Hematopoietic multipotent progenitor cell treated with erythropoietin and hydrocortisone succinate and interleukin-3 and kit ligand, for 8 days (in vitro differentiated cells): ENCODE measurements at regions not wholly inside any gene's neighbourhood (a gene's known extent, or its start where the extent isn't known, plus 50 kb on each side); places are given as distances from the start of the nearest gene placed in this dataset.
"Not testable (repeated sequence)": the region's sequence is repeated elsewhere in the genome, so short reads cannot be mapped to it uniquely, and the experiment has no call there.

Experiments
- DNase-seq: peaks from one replicate; pipeline ENCODE4 v3.0.0-alpha.2; 2015

GRCh38 chr1:198935306-198935921, 296.6 kb downstream of the PTPRC start:
- peak; percentile 92 for DNase-seq

- peak; percentile 49 for DNase-seq
These were observed 297.7 kb downstream of the PTPRC start for GRCh38 chr1:198936371-198937083.

GRCh38 chr1:198937231-198938031, 298.6 kb downstream of the PTPRC start:
- DNase-seq = peak; percentile 97

DNA sequence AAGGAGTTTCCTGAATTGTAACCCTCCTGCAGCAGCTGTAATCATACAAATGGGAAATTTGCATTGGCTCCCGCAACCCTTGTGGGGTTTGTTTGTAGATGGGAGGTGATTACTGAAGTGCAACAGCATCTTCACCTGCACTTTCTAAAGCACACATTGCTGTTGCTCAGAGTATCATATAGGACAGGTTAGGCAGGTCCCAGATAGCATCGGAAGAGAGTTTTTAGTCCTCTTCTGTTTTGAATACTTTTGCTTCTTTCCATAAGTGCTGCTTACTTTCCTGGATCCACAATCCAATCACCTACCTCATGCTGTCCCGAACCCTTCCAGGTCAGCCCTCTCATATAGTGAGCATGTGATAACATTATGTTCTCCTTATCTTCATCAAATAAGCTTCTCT, 300.4 kb downstream of the PTPRC start:
- no peak for DNase-seq

DNA sequence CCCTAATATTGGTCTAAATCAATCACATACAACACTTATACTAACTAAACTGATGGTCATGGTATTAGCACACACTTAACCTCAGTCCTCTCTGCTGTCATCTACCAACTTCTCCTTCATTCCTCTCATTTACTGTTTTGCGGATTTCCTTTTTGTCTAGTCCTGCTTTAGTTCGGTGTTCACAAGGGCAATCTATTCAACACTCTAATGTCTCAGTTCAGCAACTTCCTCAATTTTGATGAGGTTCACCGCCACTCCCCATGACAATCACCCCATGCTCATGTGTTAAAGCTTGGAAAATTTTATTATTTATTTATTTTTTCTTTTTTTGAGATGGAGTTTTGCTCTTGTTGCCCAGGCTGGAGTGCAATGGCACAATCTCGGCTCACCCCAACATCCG, 301.1 kb downstream of the PTPRC start:
- no peak for DNase-seq

DNA sequence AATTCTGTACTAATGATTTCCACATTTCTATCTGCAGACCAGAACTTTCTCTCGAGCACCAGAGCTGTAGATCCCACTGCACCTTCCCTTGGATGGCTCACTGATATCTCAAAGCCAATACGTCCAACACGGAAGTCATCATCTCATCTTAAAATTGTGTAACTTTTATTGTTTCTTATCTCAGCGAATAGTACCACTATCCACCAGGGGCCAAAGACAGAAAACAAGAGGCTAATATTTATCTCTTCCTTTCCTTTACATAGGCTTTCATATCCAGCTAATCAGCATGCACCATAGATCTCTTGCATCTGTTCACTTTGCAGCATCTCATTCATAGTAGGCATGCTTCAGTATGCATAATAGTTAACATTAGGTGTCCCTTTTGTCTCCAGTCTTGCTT, 303.6 kb downstream of the PTPRC start:
- DNase-seq = no peak

DNA sequence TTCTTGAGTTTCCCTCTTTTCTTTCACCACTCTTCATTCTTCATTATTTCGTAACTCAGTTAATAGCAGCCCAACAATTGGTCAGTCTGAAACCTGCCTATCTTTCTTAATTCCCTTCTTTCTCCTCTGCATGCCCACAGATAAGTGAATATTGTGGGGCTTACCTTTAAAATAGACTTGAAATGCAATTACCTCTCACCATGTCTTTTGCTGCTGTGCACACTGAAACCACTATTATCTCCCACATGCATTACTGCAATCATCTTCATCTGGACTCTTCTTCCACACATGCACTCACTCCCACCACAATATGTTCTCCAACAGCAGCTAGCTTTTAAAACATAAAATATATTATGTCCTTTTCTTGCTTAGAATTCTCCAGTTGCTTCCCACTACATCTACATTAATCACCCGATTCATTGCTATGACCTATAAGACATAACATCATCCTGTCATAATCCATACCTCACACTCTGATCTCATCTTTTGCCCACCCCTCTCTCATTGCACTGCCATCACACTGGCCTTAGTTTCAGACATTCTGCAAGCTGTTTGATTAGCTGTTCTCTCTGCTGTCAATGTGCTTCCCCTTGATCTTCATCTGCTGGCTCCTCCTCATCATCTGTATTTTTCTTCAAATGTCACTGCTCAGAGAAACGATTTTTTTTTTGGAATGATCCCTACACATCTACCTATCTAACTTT, 304.8 kb downstream of the PTPRC start:
- DNase-seq = no peak

GRCh38 chr1:198947456-198947855, 308.6 kb downstream of the PTPRC start:
- no peak for DNase-seq

- no peak for DNase-seq
These were observed 310.2 kb downstream of the PTPRC start for GRCh38 chr1:198948895-198949659.

DNA sequence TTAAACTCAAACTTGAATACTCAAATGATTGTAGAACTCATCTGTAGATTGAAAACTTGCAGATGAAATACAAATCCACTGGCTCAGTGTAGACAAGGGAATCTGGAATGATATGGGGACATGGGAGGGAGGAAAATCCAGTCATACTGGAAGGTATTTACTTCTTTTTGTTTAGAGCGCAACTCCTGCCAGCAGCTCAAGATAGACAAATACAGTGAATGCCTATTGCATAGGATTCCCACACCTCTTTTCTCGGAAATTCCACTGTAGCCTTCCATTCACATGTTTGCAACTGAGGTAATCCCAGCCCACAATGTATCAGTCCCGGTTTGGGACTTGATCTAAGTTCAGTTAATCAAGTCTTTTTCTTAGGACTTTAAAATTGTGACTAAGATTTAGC, 311.2 kb downstream of the PTPRC start:
- DNase-seq = no peak

DNA sequence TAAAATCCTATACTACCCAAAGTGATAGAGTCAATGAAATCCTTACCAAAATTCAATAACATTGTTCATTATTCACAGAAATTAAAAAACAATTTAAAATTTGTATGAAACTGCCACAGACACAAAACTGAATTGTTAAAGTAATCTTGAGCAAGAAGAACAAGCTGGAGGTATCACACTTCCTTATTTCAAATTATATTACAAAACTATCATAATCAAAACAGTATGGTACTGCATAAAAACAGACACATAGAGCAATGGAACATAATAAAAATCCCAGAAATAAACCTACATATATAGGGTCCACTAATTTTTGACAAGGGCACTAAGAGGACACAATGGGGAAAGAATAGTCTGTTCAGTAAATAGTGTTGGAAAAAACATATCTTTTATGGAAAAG, 316.2 kb downstream of the PTPRC start:
- no peak for DNase-seq

- DNase-seq = no peak
These were observed 318.2 kb downstream of the PTPRC start for GRCh38 chr1:198957044-198957443.

- DNase-seq = no peak
These were observed 320.2 kb downstream of the PTPRC start for GRCh38 chr1:198959032-198959431.

DNA sequence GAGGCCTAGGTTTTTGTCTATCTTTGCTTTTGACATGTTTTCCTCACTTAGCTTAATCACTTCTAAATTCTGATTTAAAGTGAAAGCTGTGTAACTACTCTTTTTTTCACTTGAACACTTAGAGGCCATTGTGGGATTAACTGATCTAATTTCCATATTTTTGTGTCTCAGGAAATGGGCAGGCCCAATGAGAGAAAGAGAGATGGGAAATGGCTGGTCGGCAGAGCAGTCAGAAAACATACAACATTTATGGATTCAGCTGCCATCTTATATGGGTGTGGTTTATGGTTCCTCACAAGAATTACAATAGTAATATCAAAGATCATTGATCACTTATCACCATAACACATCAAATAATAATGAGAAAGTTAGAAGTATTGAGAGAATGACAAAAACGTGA, 320.8 kb downstream of the PTPRC start:
- DNase-seq = no peak

- not testable (repeated sequence) for DNase-seq
These were observed 325.0 kb downstream of the PTPRC start for GRCh38 chr1:198963796-198964195.

GRCh38 chr1:198966519-198966918, 327.7 kb downstream of the PTPRC start:
- DNase-seq = no peak

- DNase-seq = no peak
These were observed 328.7 kb downstream of the PTPRC start for GRCh38 chr1:198967566-198967965.

- DNase-seq = no peak
These were observed 330.0 kb downstream of the PTPRC start for GRCh38 chr1:198968866-198969265.

DNA sequence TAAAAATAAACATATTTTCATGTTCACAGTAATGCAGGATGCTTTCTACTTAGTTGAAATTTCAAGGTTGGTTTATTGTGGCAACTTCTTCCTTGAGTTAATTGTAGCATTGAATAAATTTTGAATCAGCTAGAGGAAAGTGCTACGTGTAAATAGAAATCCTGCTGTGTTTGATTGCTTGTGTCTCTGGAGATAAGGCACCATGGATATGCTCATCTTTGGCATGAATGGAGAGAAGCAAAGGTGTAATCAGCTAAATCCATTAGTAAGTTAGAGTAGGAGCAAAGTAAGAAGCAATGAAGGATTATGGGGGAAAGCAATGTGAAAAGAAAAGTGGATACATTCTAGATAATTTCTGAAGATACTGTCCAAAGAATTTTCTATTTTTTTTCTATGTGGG, 331.1 kb downstream of the PTPRC start:
- DNase-seq = no peak

GRCh38 chr1:198970916-198971315, 332.1 kb downstream of the PTPRC start:
- no peak for DNase-seq

DNA sequence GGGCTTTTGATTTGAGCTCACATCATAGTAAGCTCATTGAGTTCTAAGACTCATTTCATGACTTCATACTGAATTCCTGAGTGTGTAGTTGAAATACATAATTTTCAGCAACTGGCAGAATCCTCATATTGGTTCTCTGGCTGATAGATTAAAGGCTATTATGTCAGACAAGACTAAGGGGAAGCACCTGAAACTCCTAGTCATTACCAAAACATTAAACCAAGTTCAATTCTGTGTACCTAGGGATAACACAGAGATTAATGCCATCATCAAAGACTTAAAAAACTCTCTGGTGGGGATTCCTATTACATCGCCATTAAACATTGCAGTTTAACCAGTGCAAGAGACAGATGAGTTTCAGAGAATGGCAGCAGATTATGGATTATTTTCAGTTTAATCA, 339.1 kb downstream of the PTPRC start:
- DNase-seq = no peak

DNA sequence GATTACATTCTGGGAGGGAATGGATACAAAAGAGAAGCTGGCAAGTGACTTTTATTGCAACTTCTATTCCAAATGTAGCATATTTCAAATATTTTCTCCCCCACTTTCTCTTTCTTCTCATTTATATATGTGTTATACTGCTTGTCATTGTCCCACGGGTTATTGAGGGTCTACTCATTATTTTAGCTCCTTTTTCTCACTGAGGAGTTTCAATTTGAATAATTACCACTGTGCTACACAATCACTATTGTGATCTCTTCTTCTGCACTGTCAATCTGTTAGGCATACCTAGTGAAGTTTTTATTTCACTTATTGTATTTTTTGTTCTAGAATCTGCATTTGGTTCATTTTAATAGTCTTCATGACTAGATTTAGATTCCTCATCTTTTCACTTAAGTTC, 339.7 kb downstream of the PTPRC start:
- no peak for DNase-seq

DNA sequence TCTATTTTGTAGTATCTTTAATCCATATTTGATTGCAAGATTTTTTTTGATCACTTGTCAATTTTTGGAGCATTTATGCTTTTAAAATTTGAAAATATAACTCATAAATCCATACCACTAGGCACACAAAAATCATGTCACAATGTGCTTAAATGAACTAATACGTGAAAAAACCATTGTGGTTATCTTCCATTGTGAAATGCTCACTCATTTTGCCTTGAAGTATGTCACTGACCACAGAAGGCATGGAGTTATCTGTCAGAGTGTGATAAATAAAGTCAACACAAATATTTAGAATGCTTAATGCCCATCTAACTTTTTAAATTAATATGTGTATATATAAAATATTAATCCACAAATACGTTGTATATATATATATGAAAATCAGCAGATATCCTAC, 347.2 kb downstream of the PTPRC start:
- no peak for DNase-seq
